ENCODE measurements at regions not wholly inside any gene's neighbourhood (a gene's known extent, or its start where the extent isn't known, plus 50 kb on each side); places are given as distances from the start of the nearest gene placed in this dataset.

DNA sequence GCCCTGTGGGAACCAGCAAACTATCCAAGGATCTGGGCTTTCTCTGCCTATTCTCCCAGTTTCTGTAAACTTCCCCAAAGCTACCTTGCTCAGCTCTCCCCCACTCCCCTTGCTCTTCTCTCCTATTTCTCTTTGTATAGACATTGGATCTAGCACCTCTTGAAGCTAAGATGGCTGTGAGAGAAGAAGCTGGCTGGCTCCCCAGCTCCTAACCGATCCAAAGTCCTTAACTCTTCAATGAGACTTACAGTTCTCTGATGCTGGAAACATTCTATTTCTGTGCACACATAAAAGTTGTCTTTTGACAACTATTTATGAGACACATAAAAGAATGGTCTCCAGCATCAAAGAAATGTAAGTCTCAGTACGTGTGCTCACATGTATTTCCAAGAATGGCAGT is 70.6 kb upstream of the C3orf80 start:
- no peak for TF ChIP-seq SUZ12 (IDR thresholded peaks at IDR 0.05; ENCODE audit: extremely low read depth, insufficient read depth, insufficient read length)
- no peak for TF ChIP-seq YY1 (IDR thresholded peaks at IDR 0.05; ENCODE audit: insufficient read depth, insufficient read length)

Measured in NT2/D1 (cell line).